SKM-1 (cell line): ENCODE measurements at regions not wholly inside any gene's neighbourhood (a gene's known extent, or its start where the extent isn't known, plus 50 kb on each side); places are given as distances from the start of the nearest gene placed in this dataset.
"Not testable (repeated sequence)": the region's sequence is repeated elsewhere in the genome, so short reads cannot be mapped to it uniquely, and the experiment has no call there.

Experiments
- DNase-seq: peaks from one replicate; lab custom pipeline; 2025; ENCODE audit not compliant: unreplicated experiment; lab: John Stamatoyannopoulos, UW

DNA sequence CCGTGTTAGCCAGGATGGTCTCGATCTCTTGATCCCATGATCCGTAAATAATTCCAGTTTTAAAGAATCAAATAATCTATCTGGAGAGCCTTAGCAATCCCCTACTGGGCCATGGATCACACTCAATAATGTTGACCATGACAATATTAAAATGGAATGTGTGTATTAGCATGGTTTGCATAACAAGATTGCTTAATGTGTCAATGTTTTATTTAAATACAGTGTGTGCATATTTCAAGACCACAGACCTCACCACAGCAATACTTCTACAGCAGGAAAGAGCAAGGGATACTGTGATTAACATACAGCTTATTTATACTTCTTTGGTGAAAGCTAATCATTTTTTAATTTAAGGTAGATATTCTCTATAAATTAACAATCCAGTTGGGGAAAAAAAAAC, 470.4 kb downstream of the TFAP2B start:
- no peak for DNase-seq

DNA sequence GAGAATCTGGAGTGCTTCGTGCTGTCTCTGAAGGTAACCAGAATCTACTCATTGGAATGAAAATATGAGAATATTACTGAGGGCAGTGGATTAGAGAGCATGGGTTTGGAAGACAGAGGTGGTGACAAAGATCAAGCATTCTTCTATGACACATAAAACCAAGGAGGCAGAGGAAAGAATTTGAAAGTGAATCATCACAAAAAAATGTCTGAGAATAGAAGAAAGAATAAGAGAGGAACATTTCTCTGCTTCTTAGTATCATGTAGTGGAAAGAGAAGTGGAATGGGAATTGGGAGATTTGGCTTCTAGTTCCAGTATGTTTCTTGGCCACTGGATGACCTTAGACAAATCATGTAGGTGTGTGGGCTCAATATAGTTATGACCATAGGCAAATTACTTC, 474.0 kb downstream of the TFAP2B start:
- DNase-seq, result no peak

DNA sequence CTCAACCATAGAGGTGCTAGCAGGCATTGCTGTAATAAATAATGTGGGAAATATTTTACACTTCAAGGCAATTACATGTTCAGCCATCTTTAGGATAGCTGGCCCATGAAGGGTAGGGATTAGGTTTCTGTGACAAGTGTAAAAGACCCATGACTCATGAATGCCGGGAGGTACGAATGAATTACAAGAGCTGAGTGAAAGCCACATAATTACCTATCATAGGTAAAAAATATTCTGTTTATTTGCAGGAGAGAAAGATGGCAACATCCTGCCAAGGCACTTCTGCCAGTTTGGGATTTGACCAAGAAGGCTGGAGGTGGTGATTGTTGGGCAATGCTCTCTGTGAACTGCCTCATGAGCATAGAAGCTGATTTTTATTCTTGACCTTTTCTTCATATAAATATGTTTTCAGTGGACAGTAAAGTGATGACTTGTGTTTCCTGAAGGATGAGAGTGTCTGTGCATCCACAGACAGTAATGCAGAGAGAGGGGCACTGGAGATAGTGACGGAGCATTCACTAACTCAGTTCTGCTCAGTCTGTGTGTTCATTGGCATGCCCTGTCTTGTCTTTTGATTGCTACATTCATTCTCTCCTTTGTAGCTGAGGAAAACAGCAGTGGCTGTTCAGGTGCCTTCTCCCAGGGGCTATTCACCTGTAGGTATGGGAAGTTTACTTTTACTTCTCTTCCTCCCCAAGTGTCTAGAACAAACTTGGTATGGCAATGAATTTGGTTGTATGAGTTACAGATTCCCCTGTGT, 481.1 kb downstream of the TFAP2B start:
- no peak for DNase-seq

DNA sequence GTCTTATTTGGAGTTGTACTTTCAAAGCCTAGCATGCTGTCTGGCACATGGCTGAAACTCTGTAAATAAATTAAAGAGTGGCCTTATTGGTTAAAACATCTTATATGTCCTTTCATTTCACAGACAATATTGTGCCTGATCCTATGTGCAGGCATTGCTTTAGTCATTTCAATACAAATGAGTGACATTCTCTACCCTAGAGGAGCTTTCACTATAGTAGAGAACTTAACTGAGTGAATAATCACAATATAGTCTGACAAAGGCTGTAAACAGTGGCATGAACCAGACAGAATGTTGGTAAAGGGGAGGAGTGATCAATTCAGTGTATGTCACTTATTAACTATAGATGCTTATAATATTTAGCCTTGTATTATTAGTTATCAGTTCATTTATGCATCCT, 481.8 kb downstream of the TFAP2B start:
- no peak for DNase-seq

DNA sequence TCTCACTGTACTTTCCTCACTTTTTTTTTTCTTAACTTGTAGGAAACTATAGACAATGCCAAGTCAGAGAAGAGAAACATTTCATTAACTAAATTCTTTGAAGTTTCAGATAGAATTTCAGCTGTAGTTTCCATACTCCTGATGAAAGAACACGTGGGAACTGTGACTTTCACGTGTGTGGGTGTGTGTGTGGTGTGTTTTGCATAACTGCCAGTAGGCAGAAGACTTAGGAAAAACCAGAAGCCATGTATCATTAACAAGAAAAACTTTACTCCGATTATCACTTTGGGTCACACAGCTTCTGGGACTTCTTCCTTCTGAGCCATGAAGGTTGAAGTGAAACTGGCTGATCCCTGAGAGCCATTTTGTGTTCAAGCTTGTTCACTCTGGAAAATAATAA, 483.3 kb downstream of the TFAP2B start:
- no peak for DNase-seq

DNA sequence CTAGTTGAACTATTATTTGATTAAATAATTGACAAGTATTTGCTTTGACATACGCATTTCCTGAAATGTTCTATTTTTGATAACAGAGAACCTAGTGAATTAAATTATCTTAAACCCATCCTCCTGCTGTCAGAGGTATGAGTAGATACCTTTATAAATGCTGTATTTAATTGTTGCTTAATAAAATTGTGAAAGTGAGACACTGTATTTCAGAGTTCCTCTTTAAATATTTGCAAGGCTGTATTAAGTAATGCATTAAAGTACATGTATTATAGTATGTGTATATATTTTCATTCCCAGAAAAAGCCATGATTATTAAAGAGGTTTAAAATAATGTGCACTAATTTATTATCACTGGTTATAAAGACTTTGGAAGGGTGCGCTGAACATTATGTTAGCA, 483.8 kb downstream of the TFAP2B start:
- no peak for DNase-seq

DNA sequence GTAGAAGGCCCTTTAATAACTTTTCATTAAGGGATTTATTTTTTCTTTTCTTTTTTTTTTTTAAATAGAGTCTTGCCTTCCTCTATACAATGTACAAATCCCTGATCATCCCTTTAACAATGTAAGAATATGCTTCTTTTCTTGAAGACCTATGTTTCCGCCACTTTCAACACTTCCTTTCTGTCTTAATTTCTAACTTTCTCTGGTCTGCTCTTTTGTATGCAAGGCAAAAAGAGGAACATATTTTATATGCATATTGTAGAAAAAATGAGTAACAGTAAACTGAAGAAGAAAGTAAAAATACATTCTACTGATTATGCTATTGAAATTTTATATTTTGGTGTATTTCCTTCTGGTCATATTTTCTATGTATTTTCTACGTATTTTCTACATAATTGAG, 484.7 kb downstream of the TFAP2B start:
- DNase-seq, result peak; percentile 73

DNA sequence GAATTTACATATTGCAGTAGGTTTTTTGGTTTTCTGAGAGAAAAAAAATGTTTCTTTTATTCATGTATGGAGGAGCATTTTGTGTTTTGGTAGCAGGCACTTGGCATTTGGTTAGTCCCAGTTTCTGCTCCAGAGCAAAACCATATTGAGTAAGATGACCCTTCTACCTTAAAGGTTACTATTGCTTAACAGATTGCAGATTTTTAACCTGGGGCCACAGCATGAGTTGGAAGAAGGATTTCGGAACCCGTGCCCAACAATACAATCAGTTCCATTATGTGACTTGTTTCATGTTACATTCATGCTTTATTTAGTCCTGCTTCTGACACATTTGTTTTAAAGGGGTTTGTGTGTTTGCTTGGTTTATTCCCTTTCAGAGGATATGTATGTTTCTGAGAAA, 496.3 kb downstream of the TFAP2B start:
- no peak for DNase-seq

DNA sequence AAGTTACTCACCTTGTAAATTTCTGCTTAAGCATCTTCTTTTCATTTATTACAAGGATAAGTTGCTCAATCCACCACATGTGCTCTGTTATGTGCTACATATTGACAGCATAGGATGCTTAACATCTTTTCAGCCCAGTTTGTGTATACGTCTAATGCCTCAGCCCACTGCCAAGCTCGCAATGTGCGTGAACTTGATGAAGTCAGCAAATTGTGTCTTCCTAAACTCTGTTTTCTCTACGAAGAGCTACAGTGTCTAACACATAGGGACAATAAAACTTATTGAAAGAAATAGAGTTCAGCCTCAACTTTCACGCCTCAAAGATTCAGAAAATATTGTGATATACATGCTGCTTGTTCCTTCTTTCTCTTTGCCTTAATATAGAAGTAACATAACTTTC, 500.0 kb downstream of the TFAP2B start:
- DNase-seq, result no peak

DNA sequence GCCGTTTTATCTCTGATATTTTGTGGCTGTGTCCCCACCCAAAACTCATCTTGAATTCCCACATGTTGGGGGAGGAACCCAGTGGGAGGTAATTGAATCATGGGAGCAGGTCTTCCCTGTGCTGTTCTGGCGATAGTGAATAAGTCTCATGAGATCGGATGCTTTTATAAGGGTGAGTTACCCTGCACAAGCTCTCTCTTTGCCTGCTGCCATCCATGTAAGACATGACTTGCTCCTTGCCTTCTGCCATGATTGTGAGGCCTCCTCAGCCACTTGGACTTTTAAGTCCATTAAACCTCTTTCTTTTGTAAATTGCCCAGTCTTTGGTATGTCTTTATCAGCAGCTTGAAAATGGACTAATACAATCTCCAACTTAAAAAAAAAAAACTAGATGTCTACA, 502.8 kb downstream of the TFAP2B start:
- DNase-seq, result not testable (repeated sequence)

DNA sequence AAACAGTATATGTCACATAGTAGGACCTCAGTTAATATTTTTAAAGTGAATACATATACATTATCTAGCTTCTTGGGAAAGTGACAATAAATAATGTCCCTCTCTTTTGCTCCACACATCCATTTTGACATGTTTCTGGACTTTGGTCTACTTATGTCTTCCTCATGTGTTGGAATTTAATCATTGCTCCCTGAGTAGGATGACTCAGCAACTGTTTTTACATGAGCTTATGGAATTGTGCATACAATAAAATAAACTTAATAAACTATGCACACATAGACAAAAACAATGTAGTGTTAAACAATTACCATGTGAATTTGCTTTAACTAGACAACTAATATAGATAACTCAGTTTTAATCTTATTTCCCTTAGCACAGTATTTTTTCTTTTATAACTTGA, 503.8 kb downstream of the TFAP2B start:
- DNase-seq, result no peak

DNA sequence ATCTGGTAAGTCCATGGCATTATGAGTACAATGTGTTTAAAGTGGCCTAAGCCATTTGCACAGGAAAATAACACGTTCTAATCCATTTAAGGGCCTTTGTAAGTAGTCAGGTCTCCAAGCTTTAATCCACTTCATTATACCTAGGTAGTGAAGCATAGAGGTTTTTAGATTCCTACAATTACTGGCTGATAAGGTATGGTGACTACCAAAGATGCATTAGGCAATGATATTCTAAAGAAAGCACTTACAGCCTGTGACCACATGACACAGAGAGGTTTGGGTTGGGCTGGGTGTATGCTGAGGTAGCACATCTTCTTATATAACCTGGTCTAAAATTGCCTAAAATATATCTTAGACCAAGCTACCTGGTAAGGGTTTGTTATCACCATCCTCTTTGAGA, 504.4 kb downstream of the TFAP2B start:
- DNase-seq, result no peak

DNA sequence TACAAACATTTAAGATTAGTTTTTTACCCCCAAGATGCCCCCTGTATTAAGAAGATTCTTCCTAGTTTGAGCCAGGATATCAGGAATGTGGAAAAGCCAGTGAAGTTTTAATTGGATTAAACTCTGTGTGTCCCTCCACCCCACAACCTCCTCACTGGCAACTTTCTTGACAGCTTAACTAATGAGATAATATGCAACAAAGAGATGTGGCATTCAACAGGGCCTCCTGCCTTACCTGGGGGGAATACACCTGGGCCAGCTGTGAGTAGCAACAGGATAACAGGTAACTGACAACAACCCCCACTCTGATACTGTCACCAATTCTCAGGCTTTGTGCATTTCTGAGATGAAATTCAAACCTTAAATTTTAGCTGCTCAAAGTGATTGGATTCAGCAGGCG, 512.3 kb downstream of the TFAP2B start:
- no peak for DNase-seq

DNA sequence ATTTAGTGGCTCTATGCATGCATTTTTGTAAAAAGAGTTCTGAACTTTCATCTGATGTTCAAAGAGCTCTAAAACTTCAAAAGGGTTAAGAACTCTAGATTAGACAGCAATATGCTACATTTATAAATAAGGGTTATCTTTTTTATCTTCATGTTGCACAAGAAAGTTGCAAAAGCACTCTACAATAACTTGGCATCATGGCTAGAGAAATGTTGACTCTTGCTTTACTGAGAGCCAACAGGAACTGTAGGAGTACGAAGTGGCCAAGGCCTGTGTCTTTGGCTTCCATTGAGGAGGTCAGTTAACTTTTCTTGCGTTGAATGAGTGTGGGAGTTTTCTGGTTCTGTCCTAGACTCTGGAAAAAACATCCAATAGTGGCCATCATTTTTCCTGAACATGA, 516.9 kb downstream of the TFAP2B start:
- DNase-seq, result no peak

DNA sequence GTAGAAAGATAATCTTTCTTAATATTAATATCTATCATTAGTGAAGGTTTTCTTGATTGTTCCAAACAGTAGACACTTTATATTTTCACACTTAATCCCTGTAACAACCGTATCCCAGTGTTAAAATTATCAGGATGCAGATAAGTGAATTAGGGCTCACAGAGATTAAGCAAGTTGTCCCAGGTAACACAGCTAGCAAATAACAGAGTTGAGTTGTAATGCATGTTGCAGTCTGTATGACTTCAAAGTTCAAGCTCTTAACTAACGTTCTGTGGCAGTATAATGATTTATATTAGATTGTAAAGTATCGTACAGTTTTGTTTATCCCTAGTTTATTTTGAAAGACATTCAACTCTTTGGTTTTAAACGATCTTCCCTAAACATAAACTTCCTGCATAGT, 517.5 kb downstream of the TFAP2B start:
- DNase-seq, result no peak

DNA sequence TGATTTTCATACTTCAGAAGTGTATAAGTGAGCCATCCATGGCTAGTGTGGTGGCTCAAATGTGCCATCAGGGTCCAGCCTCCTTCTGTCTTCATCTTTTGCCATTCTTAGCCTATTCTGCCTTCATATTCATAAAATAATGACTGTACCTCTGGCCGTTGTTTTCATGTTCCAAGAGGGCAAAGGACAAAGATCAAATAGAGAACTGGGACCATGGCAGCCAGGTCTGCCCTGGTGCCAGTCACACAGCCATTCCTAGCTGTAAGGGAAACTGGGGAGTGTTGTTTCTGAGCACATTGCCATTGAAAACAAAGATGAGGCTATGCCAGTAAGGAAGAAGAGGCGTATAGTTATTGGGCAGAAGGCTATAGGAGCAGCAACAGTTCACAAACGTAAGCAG, 518.6 kb downstream of the TFAP2B start:
- no peak for DNase-seq

DNA sequence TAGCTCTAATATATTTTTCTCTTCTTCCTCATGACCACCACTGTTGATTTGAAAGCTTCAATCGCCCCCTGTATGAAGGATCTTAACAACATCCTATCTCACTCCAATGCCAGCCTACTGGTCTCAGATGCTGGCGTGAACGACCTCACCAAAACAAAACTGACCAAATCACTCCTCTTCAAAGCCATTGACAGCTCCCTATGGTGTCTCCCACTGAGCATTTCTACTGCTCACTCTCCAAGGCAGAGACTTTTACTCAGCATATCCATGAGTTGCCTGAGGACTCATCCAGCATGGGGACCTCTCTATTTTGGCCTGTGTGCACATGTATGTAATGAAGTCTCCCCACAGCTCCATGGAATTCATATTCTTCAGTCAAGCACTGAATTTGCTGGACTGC, 520.4 kb downstream of the TFAP2B start:
- no peak for DNase-seq

DNA sequence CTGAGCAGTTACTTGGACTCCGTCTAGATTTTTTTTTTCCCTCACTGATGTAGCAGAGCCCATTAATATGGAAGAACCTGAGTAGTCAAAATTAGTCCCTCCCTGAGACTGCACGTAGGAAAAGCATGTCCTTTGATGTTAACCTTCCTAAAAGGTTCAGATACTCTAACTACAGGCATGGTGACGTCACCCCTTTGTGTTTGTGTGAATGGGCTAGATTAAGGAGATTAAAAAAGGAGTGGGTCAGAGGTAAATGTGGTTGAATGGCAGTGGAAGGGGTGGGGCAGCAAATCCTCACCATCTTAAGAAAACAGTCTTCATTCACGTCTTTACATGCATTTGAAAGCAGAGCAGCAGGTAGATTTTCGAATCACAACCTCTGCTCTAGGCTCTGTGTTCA, 521.1 kb downstream of the TFAP2B start:
- no peak for DNase-seq

DNA sequence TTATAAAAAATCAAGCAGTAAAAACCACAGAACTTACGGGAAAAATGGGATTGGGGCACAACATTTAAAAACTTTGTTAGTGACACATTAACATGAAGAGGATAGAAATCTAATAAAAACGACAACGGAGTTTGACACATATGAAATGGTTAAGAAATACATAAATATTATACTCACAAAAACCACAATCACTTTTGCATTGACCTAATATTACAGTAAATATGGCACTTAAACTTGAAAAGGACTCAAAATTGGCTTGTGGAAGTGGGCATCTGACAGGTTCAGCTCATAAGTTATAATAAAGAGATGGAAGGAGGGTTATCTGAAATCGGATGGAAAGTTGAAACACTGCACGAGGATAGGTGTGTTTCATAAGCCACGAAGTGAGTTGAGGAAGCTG, 523.7 kb downstream of the TFAP2B start:
- DNase-seq, result no peak

DNA sequence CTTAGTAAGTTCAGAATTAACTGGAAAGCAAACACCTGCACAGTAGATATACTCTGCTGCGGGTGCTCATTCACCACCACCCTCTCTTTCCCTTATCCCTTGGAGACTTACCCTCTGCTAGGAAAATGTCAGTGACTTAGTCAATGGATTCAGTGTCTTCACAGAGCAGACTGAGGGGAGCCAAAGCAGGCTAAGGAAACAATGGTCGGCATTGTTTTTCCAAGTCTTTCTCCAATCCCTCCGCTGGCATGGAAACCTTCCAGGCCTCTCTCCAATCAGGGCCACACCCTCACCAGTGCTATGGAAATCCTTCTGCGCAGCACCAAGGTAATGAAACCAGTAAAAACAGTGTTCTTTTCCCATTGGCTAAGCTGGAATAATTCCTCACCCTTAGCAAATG, 531.2 kb downstream of the TFAP2B start:
- DNase-seq, result no peak

DNA sequence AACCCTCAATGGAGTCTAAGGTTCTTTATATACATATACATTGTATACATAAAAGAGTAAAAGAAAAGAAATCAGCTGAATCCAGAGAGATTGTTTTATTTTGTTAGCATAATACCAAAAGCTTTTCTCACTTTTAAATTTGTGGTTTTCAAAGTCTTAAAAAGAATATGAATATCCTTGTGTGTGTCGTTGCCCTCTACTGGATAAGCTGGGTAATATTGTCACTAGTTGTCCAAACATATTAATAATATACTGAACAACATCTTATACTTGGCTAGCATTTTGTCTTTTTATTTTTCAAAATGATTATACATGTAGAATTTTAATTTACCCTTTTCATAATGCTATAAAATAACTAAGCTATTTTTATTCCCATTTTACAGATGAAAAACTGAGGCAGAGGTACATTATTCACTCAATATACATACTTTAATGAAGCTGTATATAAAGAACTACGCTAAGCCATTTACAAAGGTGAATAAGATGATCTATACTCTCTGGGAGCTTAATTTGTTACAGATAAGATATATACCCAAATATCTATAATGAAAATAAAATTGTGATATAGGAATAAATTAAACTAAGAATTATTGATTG, 531.7 kb downstream of the TFAP2B start:
- no peak for DNase-seq

DNA sequence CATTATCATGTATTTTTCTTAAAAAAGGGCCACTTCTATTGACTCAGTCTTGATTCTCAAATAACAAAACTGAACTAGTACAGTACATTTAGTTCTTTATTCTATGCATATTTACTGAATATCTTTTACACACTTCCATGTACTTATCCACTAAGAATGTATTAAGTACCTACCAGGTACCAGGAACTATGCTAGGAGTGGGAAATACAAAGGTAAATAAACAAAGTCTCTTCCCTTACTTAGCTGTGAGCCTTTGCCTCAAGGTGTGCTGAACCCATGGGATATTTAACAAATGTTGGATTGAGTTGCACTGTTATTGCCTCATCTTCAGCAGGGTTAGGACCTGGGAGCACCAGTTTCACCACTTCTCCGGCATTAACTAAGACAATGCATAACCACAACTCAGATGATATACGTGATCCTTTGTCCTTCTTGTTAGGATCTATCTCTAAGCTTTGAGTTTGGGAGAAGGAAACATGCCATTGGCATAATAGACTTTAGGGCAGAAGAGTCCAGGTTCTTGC, 533.9 kb downstream of the TFAP2B start:
- no peak for DNase-seq

DNA sequence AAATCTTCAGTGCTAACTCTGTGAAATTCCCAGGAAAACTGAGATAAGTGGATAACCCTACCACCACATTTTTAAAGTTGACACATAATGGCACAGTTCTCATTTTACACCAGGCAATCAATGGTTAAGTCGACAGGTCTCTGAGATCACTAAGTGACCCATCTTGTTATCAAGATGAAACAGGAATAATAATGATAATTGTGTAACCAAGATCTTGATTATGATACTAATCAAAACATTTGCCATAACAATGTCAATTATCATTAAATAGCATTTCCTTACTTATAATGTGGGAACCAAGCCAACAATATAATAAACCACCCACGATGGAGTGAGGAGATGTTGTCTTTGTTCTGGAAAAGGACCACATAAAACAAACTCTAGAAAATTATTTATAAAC, 541.6 kb downstream of the TFAP2B start:
- no peak for DNase-seq
